ENCODE measurements at regions not wholly inside any gene's neighbourhood (a gene's known extent, or its start where the extent isn't known, plus 50 kb on each side); places are given as distances from the start of the nearest gene placed in this dataset.
"Not testable (repeated sequence)": the region's sequence is repeated elsewhere in the genome, so short reads cannot be mapped to it uniquely, and the experiment has no call there.

GRCh38 chr4:164601653-164602052 is 152.3 kb upstream of the SMIM31 start:
- no peak for DNase-seq (ENCODE audit: low read depth)

GRCh38 chr4:164605791-164606190 is 148.1 kb upstream of the SMIM31 start:
- not testable (repeated sequence) for DNase-seq (ENCODE audit: low read depth)

- no peak for DNase-seq (ENCODE audit: low read depth)
Measured at GRCh38 chr4:164606478-164606877, 147.5 kb upstream of the SMIM31 start.

GRCh38 chr4:164613256-164613655 is 140.7 kb upstream of the SMIM31 start:
- no peak for DNase-seq (ENCODE audit: low read depth)

GRCh38 chr4:164613792-164614191 is 140.1 kb upstream of the SMIM31 start:
- DNase-seq (ENCODE audit: low read depth) = no peak

GRCh38 chr4:164614329-164614728 is 139.6 kb upstream of the SMIM31 start:
- DNase-seq (ENCODE audit: low read depth) = no peak

- DNase-seq (ENCODE audit: low read depth) = no peak
Measured at GRCh38 chr4:164614999-164615398, 138.9 kb upstream of the SMIM31 start.

- DNase-seq (ENCODE audit: low read depth) = no peak
Measured at GRCh38 chr4:164615964-164616363, 138.0 kb upstream of the SMIM31 start.

GRCh38 chr4:164616961-164617360 is 137.0 kb upstream of the SMIM31 start:
- no peak for DNase-seq (ENCODE audit: low read depth)

- DNase-seq (ENCODE audit: low read depth) = no peak
Measured at GRCh38 chr4:164617426-164617825, 136.5 kb upstream of the SMIM31 start.

GRCh38 chr4:164617911-164618310 is 136.0 kb upstream of the SMIM31 start:
- DNase-seq (ENCODE audit: low read depth) = no peak

GRCh38 chr4:164621886-164622521 is 131.9 kb upstream of the SMIM31 start:
- DNase-seq (ENCODE audit: low read depth) = no peak

- DNase-seq (ENCODE audit: low read depth) = no peak
Measured at GRCh38 chr4:164623099-164623498, 130.8 kb upstream of the SMIM31 start.

- no peak for DNase-seq (ENCODE audit: low read depth)
Measured at GRCh38 chr4:164639001-164639400, 114.9 kb upstream of the SMIM31 start.

- DNase-seq (ENCODE audit: low read depth) = no peak
Measured at GRCh38 chr4:164648151-164648848, 105.6 kb upstream of the SMIM31 start.

GRCh38 chr4:164648849-164649212 is 105.1 kb upstream of the SMIM31 start:
- no peak for DNase-seq (ENCODE audit: low read depth)

- no peak for DNase-seq (ENCODE audit: low read depth)
Measured at GRCh38 chr4:164659765-164660164, 94.2 kb upstream of the SMIM31 start.

- DNase-seq (ENCODE audit: low read depth) = not testable (repeated sequence)
Measured at GRCh38 chr4:164676152-164676551, 77.8 kb upstream of the SMIM31 start.

GRCh38 chr4:164683040-164683439 is 70.9 kb upstream of the SMIM31 start:
- DNase-seq (ENCODE audit: low read depth) = no peak

GRCh38 chr4:164695650-164696049 is 58.3 kb upstream of the SMIM31 start:
- no peak for DNase-seq (ENCODE audit: low read depth)

- no peak for DNase-seq (ENCODE audit: low read depth)
Measured at GRCh38 chr4:164700471-164700870, 53.5 kb upstream of the SMIM31 start.

- no peak for DNase-seq (ENCODE audit: low read depth)
Measured at GRCh38 chr4:164701665-164702064, 52.3 kb upstream of the SMIM31 start.
